Hepatocyte (in vitro differentiated cells): ENCODE measurements at regions not wholly inside any gene's neighbourhood (a gene's known extent, or its start where the extent isn't known, plus 50 kb on each side); places are given as distances from the start of the nearest gene placed in this dataset.
A peak's percentile ranks its signal among the peaks of the same experiment; 100 is the strongest.

Experiments used
- DNase-seq: peaks from one replicate; pipeline ENCODE4 v3.0.0-alpha.2; 2016; ENCODE audit warnings: low spot score
- H2AFZ ChIP-seq: fragments of 200-600 bp; sonication (generic); 2 replicates; pipeline ENCODE4 v1.6.0; 2016; ENCODE audit warnings: antibody characterized with exemption, mild to moderate bottlenecking
- H3K27ac ChIP-seq: fragments of 200-600 bp; sonication (generic); 2 replicates; pipeline ENCODE4 v1.5.1; 2016; ENCODE audit warnings: mild to moderate bottlenecking
- H3K27me3 ChIP-seq: fragments of 200-600 bp; sonication (generic); 2 replicates; pipeline ENCODE4 v1.6.1; 2016
- H3K36me3 ChIP-seq: fragments of 200-600 bp; sonication (generic); replicated peaks from 2 replicates; pipeline ENCODE4 v1.5.1; 2016; ENCODE audit warnings: low read depth; ENCODE audit not compliant: insufficient read depth
- H3K4me1 ChIP-seq: fragments of 200-600 bp; sonication (generic); 2 replicates; pipeline ENCODE4 v1.5.1; 2016; ENCODE audit warnings: mild to moderate bottlenecking, moderate library complexity; ENCODE audit not compliant: insufficient read depth
- H3K4me2 ChIP-seq: fragments of 200-600 bp; sonication (generic); 2 replicates; pipeline ENCODE4 v1.6.0; 2016
- H3K4me3 ChIP-seq: fragments of 200-600 bp; sonication (generic); 2 replicates; pipeline ENCODE4 v1.5.1; 2016; ENCODE audit warnings: mild to moderate bottlenecking
- H3K79me2 ChIP-seq: fragments of 200-600 bp; sonication (generic); 2 replicates; pipeline ENCODE4 v1.6.0; 2017; ENCODE audit warnings: mild to moderate bottlenecking
- H3K9me2 ChIP-seq: fragments of 200-600 bp; sonication (generic); replicated peaks from 2 replicates; pipeline ENCODE4 v1.6.0; 2017; ENCODE audit warnings: mild to moderate bottlenecking; ENCODE audit not compliant: insufficient read depth
- H3K9me3 ChIP-seq: fragments of 200-600 bp; sonication (generic); 2 replicates; pipeline ENCODE4 v1.5.1; 2016; ENCODE audit warnings: low read depth, mild to moderate bottlenecking
- H4K20me1 ChIP-seq: fragments of 200-600 bp; sonication (generic); 2 replicates; pipeline ENCODE4 v1.6.0; 2016; ENCODE audit warnings: mild to moderate bottlenecking; ENCODE audit not compliant: insufficient read depth, poor library complexity, severe bottlenecking
- EZH2 ChIP-seq: fragments of 200-600 bp; sonication (generic); IDR thresholded peaks from 2 replicates; pipeline ENCODE4 v1.6.1; 2016; ENCODE audit warnings: antibody characterized with exemption, mild to moderate bottlenecking, borderline replicate concordance
- EZH2phosphoT487 ChIP-seq: fragments of 200-600 bp; sonication (generic); IDR thresholded peaks from one replicate; pipeline ENCODE4 v1.6.1; 2018; ENCODE audit warnings: antibody characterized with exemption, mild to moderate bottlenecking, low read depth, moderate library complexity; ENCODE audit not compliant: unreplicated experiment, severe bottlenecking
- whole genome bisulfite sequencing: methylation state at CpG from one replicate; pipeline ENCODE4 v1.1.6; 2016; ENCODE audit warnings: low lambda C conversion rate; ENCODE audit errors: missing lambda C conversion rate; 5-methylcytosine and 5-hydroxymethylcytosine counted together
- TF ChIP-seq, protein P1 (sequence below): fragments of 200-600 bp; sonication (generic); IDR thresholded peaks from 2 replicates; pipeline ENCODE4 v1.5.1; 2016; ENCODE audit warnings: antibody characterized with exemption, mild to moderate bottlenecking; ENCODE audit not compliant: poor library complexity

DNA sequence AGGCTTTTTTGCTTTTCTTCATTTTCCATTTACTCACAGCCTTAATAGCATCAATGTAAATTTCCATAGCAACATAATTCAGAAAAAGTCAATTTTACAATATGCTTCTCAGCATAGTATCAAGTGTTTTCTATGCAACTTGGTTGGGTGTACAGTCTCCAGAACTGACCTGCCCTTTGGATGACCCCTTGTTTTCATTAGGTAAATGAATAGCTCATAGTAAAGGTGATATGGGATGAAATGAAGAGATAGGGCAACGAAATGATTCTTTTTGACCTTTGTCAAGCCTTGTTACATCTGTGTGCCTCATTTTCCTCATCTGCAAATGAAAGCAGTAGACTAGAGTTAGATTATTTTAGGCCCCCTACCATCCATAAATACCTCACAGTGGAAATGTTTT is 1081.0 kb downstream of the TMTC2 start:
- Histone ChIP-seq H3K27ac (no peak overlapping the region), H3K79me2 (no peaks in the 10 kb centered on the region), H3K27me3 (no peaks in the 10 kb centered on the region), H4K20me1 (no peaks in the 10 kb centered on the region), H3K4me3 (no peak overlapping the region), H3K4me2 (no peak overlapping the region), H2AFZ (no peak overlapping the region), H3K9me3 (no peaks in the 10 kb centered on the region), H3K9me2 (no peaks in the 10 kb centered on the region), H3K36me3 (no peaks in the 10 kb centered on the region), H3K4me1 (no peaks in the 10 kb centered on the region)
- WGBS: 42% methylated on average over 1 of the region's 1 CpG
- TF ChIP-seq, protein P1, sequence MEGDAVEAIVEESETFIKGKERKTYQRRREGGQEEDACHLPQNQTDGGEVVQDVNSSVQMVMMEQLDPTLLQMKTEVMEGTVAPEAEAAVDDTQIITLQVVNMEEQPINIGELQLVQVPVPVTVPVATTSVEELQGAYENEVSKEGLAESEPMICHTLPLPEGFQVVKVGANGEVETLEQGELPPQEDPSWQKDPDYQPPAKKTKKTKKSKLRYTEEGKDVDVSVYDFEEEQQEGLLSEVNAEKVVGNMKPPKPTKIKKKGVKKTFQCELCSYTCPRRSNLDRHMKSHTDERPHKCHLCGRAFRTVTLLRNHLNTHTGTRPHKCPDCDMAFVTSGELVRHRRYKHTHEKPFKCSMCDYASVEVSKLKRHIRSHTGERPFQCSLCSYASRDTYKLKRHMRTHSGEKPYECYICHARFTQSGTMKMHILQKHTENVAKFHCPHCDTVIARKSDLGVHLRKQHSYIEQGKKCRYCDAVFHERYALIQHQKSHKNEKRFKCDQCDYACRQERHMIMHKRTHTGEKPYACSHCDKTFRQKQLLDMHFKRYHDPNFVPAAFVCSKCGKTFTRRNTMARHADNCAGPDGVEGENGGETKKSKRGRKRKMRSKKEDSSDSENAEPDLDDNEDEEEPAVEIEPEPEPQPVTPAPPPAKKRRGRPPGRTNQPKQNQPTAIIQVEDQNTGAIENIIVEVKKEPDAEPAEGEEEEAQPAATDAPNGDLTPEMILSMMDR: no peak
- TF ChIP-seq EZH2phosphoT487: no peak
- no peak for TF ChIP-seq EZH2
- DNase-seq: no peak

GRCh38 chr12:83763425-83763824 is 1076.7 kb downstream of the TMTC2 start:
- Histone ChIP-seq H3K9me2 (no peaks in the 10 kb centered on the region), H2AFZ (no peak overlapping the region), H3K9me3 (no peaks in the 10 kb centered on the region), H3K36me3 (no peaks in the 10 kb centered on the region), H3K4me2 (peak overlapping the region; percentile 7), H3K4me3 (no peak overlapping the region), H3K79me2 (no peaks in the 10 kb centered on the region), H3K27me3 (no peaks in the 10 kb centered on the region), H3K27ac (no peak overlapping the region), H3K4me1 (no peaks in the 10 kb centered on the region), H4K20me1 (no peaks in the 10 kb centered on the region)
- no peak for TF ChIP-seq EZH2
- TF ChIP-seq, protein P1: no peak
- no peak for TF ChIP-seq EZH2phosphoT487
- WGBS: 60% methylated on average over 6 of the region's 6 CpGs
- DNase-seq: peak; percentile 40

- DNase-seq: no peak
- TF ChIP-seq EZH2phosphoT487 (no peak), EZH2 (no peak)
- TF ChIP-seq, protein P1: no peak
- Histone ChIP-seq H4K20me1 (no peaks in the 10 kb centered on the region), H3K79me2 (no peaks in the 10 kb centered on the region), H3K4me1 (no peaks in the 10 kb centered on the region), H3K27me3 (no peaks in the 10 kb centered on the region), H3K9me2 (no peaks in the 10 kb centered on the region), H3K4me2 (no peak overlapping the region), H3K27ac (no peak overlapping the region), H2AFZ (no peak overlapping the region), H3K9me3 (no peaks in the 10 kb centered on the region), H3K36me3 (no peaks in the 10 kb centered on the region), H3K4me3 (no peak overlapping the region)
- WGBS: 86% methylated on average over 2 of the region's 2 CpGs
Observed at GRCh38 chr12:83759906-83760305, 1073.2 kb downstream of the TMTC2 start.

DNA sequence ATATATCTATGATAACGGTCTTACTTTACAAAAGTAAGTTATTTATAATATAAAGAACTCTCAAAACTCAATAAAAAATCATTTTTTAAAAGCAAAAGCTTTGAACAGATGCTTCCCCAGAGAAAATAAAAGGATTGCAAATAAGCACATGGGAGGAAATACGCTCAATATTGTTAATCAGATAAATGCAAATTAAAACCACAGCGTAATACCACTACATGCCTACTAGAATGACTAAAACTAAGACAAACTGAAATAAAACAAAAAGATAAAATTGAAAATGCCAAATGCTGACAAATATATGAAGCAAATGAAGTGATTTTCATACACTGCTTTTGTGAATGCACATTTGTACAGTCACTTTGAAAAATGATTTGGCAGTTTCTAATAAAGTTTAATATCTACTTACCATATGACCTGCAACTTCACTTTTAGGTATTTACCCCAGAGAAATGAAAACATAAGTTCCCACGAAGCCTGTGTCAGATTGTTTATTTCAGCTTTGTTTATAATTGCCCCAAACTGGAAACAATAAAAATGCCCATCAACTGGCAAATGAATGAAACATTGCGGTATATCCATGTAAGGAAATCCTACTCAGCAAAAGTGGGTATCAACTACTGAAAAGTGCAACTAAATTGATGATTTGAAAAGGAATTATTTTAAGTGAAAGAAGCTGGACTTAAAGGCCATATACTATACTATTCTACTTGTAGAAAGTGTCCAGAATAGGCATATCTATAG is 1072.4 kb downstream of the TMTC2 start:
- Histone ChIP-seq H2AFZ (no peak overlapping the region), H3K4me2 (no peak overlapping the region), H4K20me1 (no peaks in the 10 kb centered on the region), H3K27me3 (no peaks in the 10 kb centered on the region), H3K9me3 (no peaks in the 10 kb centered on the region), H3K36me3 (no peaks in the 10 kb centered on the region), H3K79me2 (no peaks in the 10 kb centered on the region), H3K9me2 (no peaks in the 10 kb centered on the region), H3K27ac (no peak overlapping the region), H3K4me3 (no peak overlapping the region), H3K4me1 (no peaks in the 10 kb centered on the region)
- no peak for DNase-seq
- TF ChIP-seq EZH2 (no peak), EZH2phosphoT487 (no peak)
- TF ChIP-seq, protein P1: no peak
- WGBS: 73% methylated on average over 5 of the region's 5 CpGs
